GM23248 (cell line): ENCODE measurements at regions not wholly inside any gene's neighbourhood (a gene's known extent, or its start where the extent isn't known, plus 50 kb on each side); places are given as distances from the start of the nearest gene placed in this dataset.
"Not testable (repeated sequence)": the region's sequence is repeated elsewhere in the genome, so short reads cannot be mapped to it uniquely, and the experiment has no call there.

ENCODE experiments used
- DNase-seq: peaks from one replicate; pipeline ENCODE4 v3.0.0-alpha.2; 2015
- H2AFZ ChIP-seq: fragments of 200-600 bp; sonication (generic); 2 replicates; pipeline ENCODE4 v1.6.1; 2016; ENCODE audit warnings: antibody characterized with exemption
- H3F3A ChIP-seq: fragments of 200-600 bp; sonication (generic); 2 replicates; pipeline ENCODE4 v1.6.1; 2016; ENCODE audit warnings: mild to moderate bottlenecking, antibody characterized with exemption, mixed run types; ENCODE audit not compliant: insufficient read depth
- H3K27ac ChIP-seq: fragments of 200-600 bp; sonication (generic); 2 replicates; pipeline ENCODE4 v1.5.1; 2016; ENCODE audit warnings: mild to moderate bottlenecking
- H3K27me3 ChIP-seq: fragments of 200-600 bp; sonication (generic); replicated peaks from 2 replicates; pipeline ENCODE4 v1.6.1; 2016; ENCODE audit warnings: mild to moderate bottlenecking; ENCODE audit not compliant: insufficient read depth
- H3K36me3 ChIP-seq: fragments of 200-600 bp; sonication (generic); 2 replicates; pipeline ENCODE4 v1.6.1; 2016; ENCODE audit warnings: low read depth, mild to moderate bottlenecking
- H3K4me1 ChIP-seq: fragments of 200-600 bp; sonication (generic); 2 replicates; pipeline ENCODE4 v1.6.1; 2016; ENCODE audit warnings: mild to moderate bottlenecking; ENCODE audit not compliant: insufficient read depth
- H3K4me2 ChIP-seq: fragments of 200-600 bp; sonication (generic); one replicate; pipeline ENCODE4 v1.6.1; 2016; ENCODE audit warnings: mild to moderate bottlenecking; ENCODE audit not compliant: unreplicated experiment
- H3K4me3 ChIP-seq: fragments of 200-600 bp; sonication (generic); 2 replicates; pipeline ENCODE4 v1.5.1; 2016; ENCODE audit warnings: mild to moderate bottlenecking
- H3K79me2 ChIP-seq: fragments of 200-600 bp; sonication (generic); 2 replicates; pipeline ENCODE4 v1.6.1; 2016; ENCODE audit warnings: mild to moderate bottlenecking; ENCODE audit not compliant: insufficient read depth
- H3K9ac ChIP-seq: fragments of 200-600 bp; sonication (generic); 2 replicates; pipeline ENCODE4 v1.6.1; 2016; ENCODE audit warnings: mild to moderate bottlenecking
- H3K9me2 ChIP-seq: fragments of 200-600 bp; sonication (generic); 2 replicates; pipeline ENCODE4 v1.6.1; 2016; ENCODE audit warnings: mixed run types, mild to moderate bottlenecking, moderate library complexity; ENCODE audit not compliant: insufficient read depth
- H3K9me3 ChIP-seq: fragments of 200-600 bp; sonication (generic); one replicate; pipeline ENCODE4 v1.6.1; 2017; ENCODE audit warnings: low read depth
- H4K20me1 ChIP-seq: fragments of 200-600 bp; sonication (generic); 2 replicates; pipeline ENCODE4 v1.6.0; 2016; ENCODE audit not compliant: insufficient read depth
- EZH2 ChIP-seq: fragments of 200-600 bp; sonication (generic); IDR thresholded peaks from 2 replicates; pipeline ENCODE4 v1.6.1; 2018; ENCODE audit warnings: antibody characterized with exemption, mild to moderate bottlenecking; ENCODE audit not compliant: insufficient read depth, poor library complexity, severe bottlenecking
- EZH2phosphoT487 ChIP-seq: fragments of 200-600 bp; sonication (generic); IDR thresholded peaks from 2 replicates; pipeline ENCODE4 v1.6.1; 2018; ENCODE audit warnings: antibody characterized with exemption, moderate library complexity, mild to moderate bottlenecking, low read depth; ENCODE audit not compliant: insufficient read depth
- WGBS, 2 experiments: methylation state at CpG; one replicate each; pipeline ENCODE4 v1.1.6; 2015 to 2017; ENCODE audit warnings: low lambda C conversion rate in 2 of 2, low coverage in 1 of 2; ENCODE audit errors: missing lambda C conversion rate in 2 of 2; 5-methylcytosine and 5-hydroxymethylcytosine counted together
- in situ Hi-C: fragments of 300-500 bp; cut with MboI; formaldehyde crosslinking; loops from 2 replicates; pipeline ENCODE4 v1.15.0; 2020

DNA sequence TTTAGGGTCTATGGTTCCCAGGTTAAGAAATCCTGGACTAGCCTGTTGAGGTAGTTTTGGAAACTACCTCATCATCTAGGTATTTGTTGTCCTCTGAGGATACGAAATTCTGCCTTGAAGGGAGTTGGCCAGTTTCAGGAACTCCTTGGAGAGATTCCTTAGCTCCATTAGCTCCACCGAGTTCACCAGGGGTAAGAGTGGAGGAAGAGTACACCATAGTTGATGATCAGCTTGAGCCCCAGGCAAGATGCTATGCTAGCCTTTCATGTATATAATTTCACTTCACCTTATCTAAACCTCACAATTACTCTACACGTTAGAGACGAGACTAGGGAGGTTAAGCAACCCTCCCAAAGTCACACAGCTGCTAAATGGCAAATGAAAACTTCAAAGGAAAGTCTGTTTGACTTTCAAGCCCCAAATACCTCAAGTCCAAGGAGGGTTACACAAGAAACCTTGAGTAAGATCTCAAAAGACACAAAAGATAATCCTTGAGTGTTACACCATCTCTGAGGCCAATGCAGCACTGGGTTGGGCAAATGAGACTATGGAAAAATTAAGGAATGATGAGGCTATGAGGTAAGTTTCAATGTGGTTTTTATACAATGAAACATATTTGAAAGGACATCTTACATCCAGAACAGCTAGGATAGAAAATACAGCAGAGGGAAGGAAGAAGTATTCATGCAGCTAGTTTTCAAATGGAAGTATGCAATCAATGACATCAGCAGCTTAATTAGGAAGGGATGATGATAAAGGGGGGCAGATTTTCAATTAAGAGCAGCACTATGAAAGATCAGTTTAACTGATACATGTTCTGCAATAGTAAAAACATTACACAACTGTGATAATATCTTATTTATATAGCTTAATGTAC lies 97.2 kb upstream of the KRAS start:
- 63 to 65% methylated on average over 4 of the region's 4 CpGs for WGBS, 2 experiments
- Histone ChIP-seq H3K27ac (no peak overlapping the region), H3K4me2 (no peak overlapping the region), H3K79me2 (no peaks in the 10 kb centered on the region), H3K36me3 (no peaks in the 10 kb centered on the region), H4K20me1 (no peaks in the 10 kb centered on the region), H3F3A (no peaks in the 10 kb centered on the region), H3K4me1 (peaks cover 6% of the 10 kb centered on the region; the same call in 1 of the 2 replicates), H3K9me3 (no peaks in the 10 kb centered on the region), H3K27me3 (0 out of 2 replicates have a peak, but pooled peaks cover 6% of the 10 kb centered on the region), H3K4me3 (no peak overlapping the region), H3K9ac (no peak overlapping the region), H3K9me2 (no peaks in the 10 kb centered on the region), H2AFZ (no peak overlapping the region)
- in situ Hi-C loops = no loop called here
- no peak for TF ChIP-seq EZH2phosphoT487
- no peak for TF ChIP-seq EZH2
- DNase-seq = peak; percentile 16

DNA sequence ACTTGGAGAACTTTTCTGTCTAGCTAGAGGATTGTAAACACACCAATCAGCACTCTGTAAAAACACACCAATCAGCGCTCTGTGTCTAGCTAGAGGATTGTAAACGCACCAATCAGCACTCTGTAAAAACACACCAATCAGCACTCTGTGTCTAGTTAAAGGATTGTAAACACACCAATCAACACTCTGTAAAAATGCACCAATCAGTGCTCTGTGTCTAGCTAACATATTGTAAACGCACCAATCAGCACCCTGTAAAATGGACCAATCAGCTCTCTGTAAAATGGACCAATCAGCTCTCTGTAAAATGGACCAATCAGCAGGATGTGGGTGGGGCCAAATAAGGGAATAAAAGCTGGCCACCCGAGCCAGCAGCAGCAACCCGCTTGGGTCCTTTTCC lies 91.1 kb upstream of the KRAS start:
- in situ Hi-C loops, H3F3A ChIP-seq, H3K4me3 ChIP-seq, H3K4me1 ChIP-seq, H3K36me3 ChIP-seq, H4K20me1 ChIP-seq, H3K4me2 ChIP-seq, DNase-seq, H3K9ac ChIP-seq, H3K9me3 ChIP-seq, H3K27ac ChIP-seq, H2AFZ ChIP-seq, H3K27me3 ChIP-seq, H3K9me2 ChIP-seq, H3K79me2 ChIP-seq: not testable (repeated sequence)
- WGBS, 2 experiments = 72 to 82% methylated on average over 5 of the region's 5 CpGs

DNA sequence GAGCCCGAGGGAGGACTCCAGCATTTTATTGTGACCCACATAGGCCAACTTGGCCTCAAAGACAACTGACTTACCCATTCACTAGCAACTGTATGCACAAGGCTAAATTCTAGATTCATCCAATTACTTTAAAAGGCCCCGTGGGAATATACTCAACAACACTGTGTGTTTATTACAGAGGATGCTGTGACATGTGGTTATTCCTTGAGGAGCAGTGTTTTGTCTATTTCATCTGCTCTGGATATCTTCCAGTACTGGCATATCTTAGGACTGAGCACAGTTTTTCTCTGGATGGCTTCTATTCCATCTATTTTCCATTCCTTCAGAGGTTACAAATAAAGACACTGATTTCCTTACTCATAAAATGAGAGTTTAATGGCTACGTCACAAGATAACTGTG lies 87.2 kb upstream of the KRAS start:
- Histone ChIP-seq H3K36me3 (no peaks in the 10 kb centered on the region), H3K9me3 (no peaks in the 10 kb centered on the region), H3K27ac (no peak overlapping the region), H3K4me3 (no peak overlapping the region), H3K27me3 (no peaks in the 10 kb centered on the region), H2AFZ (no peak overlapping the region), H3K9ac (no peak overlapping the region), H3K4me2 (no peak overlapping the region), H3F3A (peaks cover 13% of the 10 kb centered on the region), H3K9me2 (no peaks in the 10 kb centered on the region), H3K4me1 (peaks cover 21% of the 10 kb centered on the region), H4K20me1 (no peaks in the 10 kb centered on the region), H3K79me2 (no peaks in the 10 kb centered on the region)
- 78 to 80% methylated on average over 3 of the region's 3 CpGs for WGBS, 2 experiments
- TF ChIP-seq EZH2 (no peak), EZH2phosphoT487 (no peak)
- in situ Hi-C loops = no loop called here
- DNase-seq = no peak

DNA sequence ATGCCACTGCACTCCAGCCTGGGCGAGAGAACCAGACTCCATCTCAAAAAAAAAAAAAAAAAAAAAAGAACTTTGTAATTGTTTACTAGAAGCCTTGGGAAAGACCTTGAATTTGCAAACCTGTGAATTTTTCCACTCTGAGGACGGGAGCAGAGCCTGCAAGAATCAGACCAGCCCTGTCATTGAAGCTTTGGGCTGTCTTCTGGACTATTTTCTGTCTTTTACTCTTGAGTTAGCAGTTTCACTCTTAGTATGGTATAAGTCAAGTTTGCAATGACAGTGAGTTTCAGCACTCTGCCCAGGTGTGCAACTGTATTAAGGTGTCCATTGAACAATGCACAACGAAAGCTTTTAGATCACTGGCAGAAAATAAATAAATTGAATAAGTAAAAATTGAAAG lies 81.4 kb upstream of the KRAS start:
- Histone ChIP-seq H3K9me2 (no peaks in the 10 kb centered on the region), H3K4me1 (peaks cover 26% of the 10 kb centered on the region), H4K20me1 (no peaks in the 10 kb centered on the region), H3K36me3 (no peaks in the 10 kb centered on the region), H3K27me3 (no peaks in the 10 kb centered on the region), H3K79me2 (no peaks in the 10 kb centered on the region), H3K4me2 (no peak overlapping the region), H2AFZ (no peak overlapping the region), H3K27ac (no peak overlapping the region), H3F3A (peaks cover 18% of the 10 kb centered on the region), H3K9me3 (no peaks in the 10 kb centered on the region), H3K4me3 (no peak overlapping the region), H3K9ac (no peak overlapping the region)
- in situ Hi-C loops = no loop called here
- no peak for DNase-seq
- TF ChIP-seq EZH2 = no peak
- no peak for TF ChIP-seq EZH2phosphoT487
- WGBS, 2 experiments = 82 to 93% methylated on average over 3 of the region's 3 CpGs
